SK-N-SH treated with all-trans-retinoic acid at 6 μM for 48 hours (cell line): ENCODE measurements at regions not wholly inside any gene's neighbourhood (a gene's known extent, or its start where the extent isn't known, plus 50 kb on each side); places are given as distances from the start of the nearest gene placed in this dataset.

Experiments used
- CREB5 ChIP-seq: fragments of 250-450 bp; sonication (Bioruptor Pico); IDR thresholded peaks from 2 replicates; pipeline ENCODE4 v1.5.1; 2020; ENCODE audit warnings: low read depth, mild to moderate bottlenecking, moderate library complexity
- ESRRG ChIP-seq: fragments of 250-450 bp; sonication (Bioruptor Pico); IDR thresholded peaks from 2 replicates; pipeline ENCODE4 v1.6.1; 2021; ENCODE audit warnings: mild to moderate bottlenecking
- GLIS3 ChIP-seq: fragments of 250-450 bp; sonication (Bioruptor Pico); IDR thresholded peaks from 2 replicates; pipeline ENCODE4 v1.5.0; 2020; ENCODE audit warnings: mild to moderate bottlenecking, moderate library complexity
- ISL1 ChIP-seq: fragments of 250-450 bp; sonication (Bioruptor Pico); IDR thresholded peaks from 2 replicates; pipeline ENCODE4 v2.1.2; 2022; ENCODE audit warnings: mild to moderate bottlenecking, moderate library complexity
- OSR1 ChIP-seq: fragments of 250-450 bp; sonication (Bioruptor Pico); IDR thresholded peaks from 2 replicates; pipeline ENCODE4 v1.8.0; 2022; ENCODE audit warnings: moderate library complexity, mild to moderate bottlenecking, inconsistent platforms
- PATZ1 ChIP-seq: fragments of 250-450 bp; sonication (Bioruptor Pico); IDR thresholded peaks from 2 replicates; pipeline ENCODE4 v1.8.0; 2020; ENCODE audit warnings: mild to moderate bottlenecking, moderate library complexity, borderline replicate concordance
- PPARA ChIP-seq: fragments of 250-450 bp; sonication (Bioruptor Pico); IDR thresholded peaks from 2 replicates; pipeline ENCODE4 v1.5.0; 2020; ENCODE audit warnings: mild to moderate bottlenecking, borderline replicate concordance
- RARB ChIP-seq: fragments of 250-450 bp; sonication (Bioruptor Pico); IDR thresholded peaks from 2 replicates; pipeline ENCODE4 v1.8.0; 2021; ENCODE audit warnings: mild to moderate bottlenecking, moderate library complexity
- SNAI2 ChIP-seq: fragments of 250-450 bp; sonication (Bioruptor Pico); IDR thresholded peaks from 2 replicates; pipeline ENCODE4 v1.5.0; 2020; ENCODE audit warnings: mild to moderate bottlenecking, moderate library complexity
- TSHZ2 ChIP-seq: fragments of 250-450 bp; sonication (Bioruptor Pico); IDR thresholded peaks from 2 replicates; pipeline ENCODE4 v1.5.0; 2020; ENCODE audit warnings: mild to moderate bottlenecking, moderate library complexity
- ZC3H10 ChIP-seq: fragments of 250-450 bp; sonication (Bioruptor Pico); IDR thresholded peaks from 2 replicates; pipeline ENCODE4 v1.5.1; 2021; ENCODE audit warnings: mild to moderate bottlenecking, moderate library complexity
- ZFP30 ChIP-seq: fragments of 450-650 bp; formaldehyde crosslinking; IDR thresholded peaks from 2 replicates; pipeline ENCODE4 v1.5.0; 2022; ENCODE audit warnings: mild to moderate bottlenecking, moderate library complexity
- ZNF565 ChIP-seq: fragments of 450-650 bp; formaldehyde crosslinking; conservative IDR thresholded peaks from 2 replicates; pipeline ENCODE4 v1.5.0; 2020; ENCODE audit warnings: low read depth, mild to moderate bottlenecking, moderate library complexity
- ZNF8 ChIP-seq: fragments of 450-650 bp; formaldehyde crosslinking; IDR thresholded peaks from 2 replicates; pipeline ENCODE4 v1.5.0; 2020; ENCODE audit warnings: mild to moderate bottlenecking, moderate library complexity

GRCh38 chr7:91459539-91459938, 195.3 kb downstream of the FZD1 start:
- TF ChIP-seq GLIS3 (no peak), ISL1 (CRISPR knock-in tag) (no peak), RARB (CRISPR knock-in tag) (no peak), ZNF8 (CRISPR knock-in tag) (no peak), CREB5 (CRISPR knock-in tag) (no peak), ZC3H10 (CRISPR knock-in tag) (no peak), ESRRG (CRISPR knock-in tag) (no peak), SNAI2 (CRISPR knock-in tag) (no peak), TSHZ2 (CRISPR knock-in tag) (no peak), PATZ1 (CRISPR knock-in tag) (no peak), OSR1 (CRISPR knock-in tag) (no peak), PPARA (CRISPR knock-in tag) (no peak), ZNF565 (CRISPR knock-in tag) (no peak), ZFP30 (no peak)
